WTC11 (cell line): ENCODE measurements at regions not wholly inside any gene's neighbourhood (a gene's known extent, or its start where the extent isn't known, plus 50 kb on each side); places are given as distances from the start of the nearest gene placed in this dataset.

Experiments used
- ATAC-seq: fragments of 200-7000 bp; cut with Tn5 transposase; 2 replicates; pipeline ENCODE4 v1.10.0; 2021; ENCODE audit warnings: mild to moderate bottlenecking, moderate library complexity
- CTCF ChIA-PET: fragments of 300-600 bp; sonication (Branson Sonifier 250); formaldehyde crosslinking; loops from one replicate; lab custom pipeline; 2021; ENCODE audit warnings: antibody characterized with exemption; lab: Charles Lee
- POLR2A ChIA-PET: fragments of 350-600 bp; sonication (Branson Sonifier 250); formaldehyde crosslinking; loops from one replicate; lab custom pipeline; 2021; ENCODE audit warnings: antibody characterized with exemption; lab: Charles Lee
- DNase-seq: peaks from one replicate; pipeline ENCODE4 v3.0.0; 2021; ENCODE audit warnings: low spot score
- H3K27ac Mint-ChIP-seq: 2 replicates; pipeline ENCODE4 v1.8.0; 2021; ENCODE audit warnings: mixed read lengths
- H3K27me3 Mint-ChIP-seq: 2 replicates; pipeline ENCODE4 v1.8.0; 2021; ENCODE audit warnings: low read depth, mild to moderate bottlenecking, moderate library complexity, mixed read lengths
- H3K36me3 Mint-ChIP-seq: 2 replicates; pipeline ENCODE4 v1.8.0; 2021; ENCODE audit warnings: mixed read lengths
- H3K4me1 Mint-ChIP-seq: 2 replicates; pipeline ENCODE4 v1.8.0; 2022; ENCODE audit warnings: mixed read lengths
- H3K4me3 Mint-ChIP-seq: 2 replicates; pipeline ENCODE4 v1.8.0; 2021; ENCODE audit warnings: mild to moderate bottlenecking, moderate library complexity, mixed read lengths
- H3K9me3 Mint-ChIP-seq: 2 replicates; pipeline ENCODE4 v1.8.0; 2021; ENCODE audit warnings: mixed read lengths
- ATF1 ChIP-seq: sonication (generic); formaldehyde crosslinking; IDR thresholded peaks from 2 replicates; pipeline ENCODE4 v1.8.1; 2023; ENCODE audit warnings: mild to moderate bottlenecking, moderate library complexity, missing genetic modification reagents
- E2F1 ChIP-seq: sonication (generic); formaldehyde crosslinking; IDR thresholded peaks from 2 replicates; pipeline ENCODE4 v1.8.0; 2022; ENCODE audit warnings: mild to moderate bottlenecking, missing genetic modification reagents
- E2F4 ChIP-seq: sonication (generic); formaldehyde crosslinking; IDR thresholded peaks from 2 replicates; pipeline ENCODE4 v1.8.1; 2022; ENCODE audit warnings: low read depth, mild to moderate bottlenecking, moderate library complexity, missing genetic modification reagents, borderline replicate concordance
- EMX1 ChIP-seq: fragments of 250-450 bp; sonication (Bioruptor Pico); IDR thresholded peaks from 2 replicates; pipeline ENCODE4 v1.8.0; 2021; ENCODE audit warnings: mild to moderate bottlenecking
- ESRRA ChIP-seq: sonication (generic); formaldehyde crosslinking; IDR thresholded peaks from 2 replicates; pipeline ENCODE4 v1.8.1; 2022; ENCODE audit warnings: mild to moderate bottlenecking, missing genetic modification reagents, borderline replicate concordance
- FOXK1 ChIP-seq: sonication (generic); formaldehyde crosslinking; IDR thresholded peaks from 2 replicates; pipeline ENCODE4 v1.8.0; 2022; ENCODE audit warnings: mild to moderate bottlenecking, moderate library complexity, missing genetic modification reagents
- FOXP4 ChIP-seq: sonication (generic); formaldehyde crosslinking; IDR thresholded peaks from 2 replicates; pipeline ENCODE4 v1.8.0; 2022; ENCODE audit warnings: mild to moderate bottlenecking, missing genetic modification reagents
- HMGA2 ChIP-seq: fragments of 250-450 bp; sonication (Bioruptor Pico); IDR thresholded peaks from 2 replicates; pipeline ENCODE4 v1.4.0; 2021; ENCODE audit warnings: mild to moderate bottlenecking, moderate library complexity
- NFYB ChIP-seq: sonication (generic); formaldehyde crosslinking; conservative IDR thresholded peaks from 2 replicates; pipeline ENCODE4 v1.8.0; 2022; ENCODE audit warnings: low read depth, missing genetic modification reagents
- NR2C2 ChIP-seq: sonication (generic); formaldehyde crosslinking; IDR thresholded peaks from 2 replicates; pipeline ENCODE4 v1.8.0; 2022; ENCODE audit warnings: mild to moderate bottlenecking, missing genetic modification reagents
- PRRX2 ChIP-seq: fragments of 250-450 bp; sonication (Bioruptor Pico); IDR thresholded peaks from 2 replicates; pipeline ENCODE4 v1.8.0; 2021; ENCODE audit warnings: mild to moderate bottlenecking
- TCF7 ChIP-seq: sonication (generic); formaldehyde crosslinking; IDR thresholded peaks from 2 replicates; pipeline ENCODE4 v1.8.0; 2022; ENCODE audit warnings: mild to moderate bottlenecking, low read depth, missing genetic modification reagents, moderate library complexity
- ZNF532 ChIP-seq: fragments of 250-450 bp; sonication (Bioruptor Pico); IDR thresholded peaks from 2 replicates; pipeline ENCODE4 v1.9.0; 2021; ENCODE audit warnings: mild to moderate bottlenecking, borderline replicate concordance

- TF ChIP-seq NR2C2 (no peak), FOXP4 (no peak), HMGA2 (CRISPR knock-in tag) (no peak), TCF7 (CRISPR knock-in tag) (no peak), ATF1 (CRISPR knock-in tag) (no peak), E2F4 (no peak), E2F1 (no peak), NFYB (CRISPR knock-in tag) (no peak), PRRX2 (CRISPR knock-in tag) (no peak)
- TF ChIP-seq, all 79 proteins: peak for 0
These were observed 97.9 kb downstream of the ADRA2C start for GRCh38 chr4:3863841-3864741.

DNA sequence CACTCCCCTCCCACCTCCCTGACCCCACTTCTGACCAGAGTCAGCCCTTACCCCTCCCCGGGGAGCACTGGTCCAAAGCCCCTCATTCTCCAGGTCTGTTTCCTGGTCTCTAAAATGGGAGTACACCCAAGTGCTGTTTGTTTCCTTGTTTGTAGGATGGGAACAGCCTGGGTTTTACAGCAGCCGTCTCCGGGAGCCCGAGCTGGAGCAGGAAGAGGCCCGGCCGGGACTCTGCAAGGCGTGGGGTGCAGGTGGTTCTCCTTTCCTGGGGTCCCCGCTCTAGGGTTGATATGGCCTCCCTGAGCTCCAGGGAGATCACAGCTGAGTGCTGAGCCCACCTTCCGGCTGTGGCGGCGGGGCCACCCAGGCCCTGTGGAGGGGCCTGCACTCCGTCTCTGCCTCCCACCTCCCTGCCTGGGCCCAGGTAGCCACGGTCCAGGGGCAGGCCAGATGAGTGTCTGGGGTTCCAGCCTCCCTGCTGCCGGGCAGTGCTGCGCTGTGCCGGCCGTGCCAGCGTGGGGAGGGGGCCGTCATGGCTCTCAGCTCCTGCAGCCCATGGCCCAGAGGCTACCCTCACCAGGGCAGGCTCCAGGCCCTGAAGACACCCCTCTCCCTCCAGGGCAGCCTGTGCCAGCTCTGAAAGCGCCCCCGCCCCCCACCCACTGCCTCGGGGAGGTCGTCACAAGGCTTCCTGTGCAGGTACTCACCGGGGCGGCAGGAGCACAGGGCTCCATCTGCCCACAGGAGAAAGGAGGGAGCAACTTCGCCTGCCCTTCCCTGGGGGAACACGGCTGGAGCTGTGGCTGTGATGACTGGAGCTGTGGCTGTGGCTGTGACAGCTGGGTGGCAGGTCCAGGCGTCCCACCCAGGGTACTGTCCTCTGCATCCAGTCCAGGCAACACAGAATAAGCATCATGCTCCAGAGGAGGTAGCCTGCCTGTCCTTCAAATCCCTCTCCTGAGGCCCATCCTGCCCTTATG, 98.8 kb downstream of the ADRA2C start:
- ATAC-seq (no peak), DNase-seq (peak; percentile 8)
- H3K27ac Mint-ChIP-seq = no peak overlapping the region
- H3K4me3 Mint-ChIP-seq = no peak overlapping the region
- peaks cover 16% of the 10 kb centered on the region for H3K4me1 Mint-ChIP-seq
- H3K36me3 Mint-ChIP-seq = peaks cover 7% of the 10 kb centered on the region
- CTCF ChIA-PET = interaction anchor here (0.6 to 10.7 kb wide), 6 partner anchors 13 to 351 kb away, joined by 3 to 83 read pairs (median 4); no protein-coding TSS in a partner anchor
- peaks cover under 1% of the 10 kb centered on the region for H3K27me3 Mint-ChIP-seq
- POLR2A ChIA-PET = interaction anchor here (0.9 kb wide), 1 partner anchor 14 kb away, joined by 3 read pairs; no protein-coding TSS in a partner anchor
- TF ChIP-seq ESRRA (0 out of 2 replicates have a peak, but pooled peaks have one; percentile 27), ZNF532 (CRISPR knock-in tag) (no peak), EMX1 (CRISPR knock-in tag) (no peak), FOXK1 (CRISPR knock-in tag) (no peak)
- H3K9me3 Mint-ChIP-seq = peaks cover 13% of the 10 kb centered on the region

More at GRCh38 chr4:3863841-3864741, 97.9 kb downstream of the ADRA2C start:
- H3K27me3 Mint-ChIP-seq = no peaks in the 10 kb centered on the region; the same call in 1 of the 2 replicates
- H3K9me3 Mint-ChIP-seq = peaks cover 13% of the 10 kb centered on the region
- CTCF ChIA-PET = interaction anchor here (0.6 to 10.7 kb wide), 5 partner anchors 9 to 93 kb away, joined by 3 to 83 read pairs (median 4); no protein-coding TSS in a partner anchor
- peak; percentile 16 for DNase-seq
- POLR2A ChIA-PET = interaction anchor here (0.9 kb wide), 1 partner anchor 12 kb away, joined by 3 read pairs; no protein-coding TSS in a partner anchor
- H3K27ac Mint-ChIP-seq = no peak overlapping the region
- ATAC-seq = no peak
- H3K36me3 Mint-ChIP-seq = peaks cover 7% of the 10 kb centered on the region
- peaks cover 16% of the 10 kb centered on the region for H3K4me1 Mint-ChIP-seq
- H3K4me3 Mint-ChIP-seq = no peak overlapping the region
